Stimulated activated naive CD8-positive, alpha-beta T cell treated with anti-CD3 and anti-CD28 coated beads, Interleukin-15, amount 100 ng/mL, for 72 hours (primary cell): ENCODE measurements at regions not wholly inside any gene's neighbourhood (a gene's known extent, or its start where the extent isn't known, plus 50 kb on each side); places are given as distances from the start of the nearest gene placed in this dataset.
"Not testable (repeated sequence)": the region's sequence is repeated elsewhere in the genome, so short reads cannot be mapped to it uniquely, and the experiment has no call there.

Experiments used
- ATAC-seq: fragments of 150-1000 bp; cut with Tn5 transposase; 2 replicates; pipeline ENCODE4 v1.10.0; 2021; ENCODE audit warnings: mild to moderate bottlenecking, moderate library complexity
- DNase-seq, 2 donors: peaks; one replicate each; pipeline ENCODE4 v3.0.0; 2021 to 2022
- H3K27ac Mint-ChIP-seq, 2 donors: one replicate each; pipeline ENCODE4 v1.8.0; 2022; ENCODE audit warnings: mild to moderate bottlenecking in 2 of 2, mixed read lengths in 2 of 2, moderate library complexity in 2 of 2
- H3K27me3 Mint-ChIP-seq: one replicate; pipeline ENCODE4 v1.8.0; 2022; ENCODE audit warnings: mixed read lengths
- H3K4me1 Mint-ChIP-seq: one replicate; pipeline ENCODE4 v1.8.0; 2022; ENCODE audit warnings: mild to moderate bottlenecking, mixed read lengths
- H3K4me3 Mint-ChIP-seq, 2 donors: one replicate each; pipeline ENCODE4 v1.8.0; 2022; ENCODE audit warnings: mild to moderate bottlenecking in 2 of 2, mixed read lengths in 2 of 2, moderate library complexity in 1 of 2
- H3K9me3 Mint-ChIP-seq, 2 donors: one replicate each; pipeline ENCODE4 v1.8.0; 2022; ENCODE audit warnings: mixed read lengths in 2 of 2

- DNase-seq (no peak), ATAC-seq (no peak)
- no peaks in the 10 kb centered on the region for H3K4me1 Mint-ChIP-seq
- H3K4me3 Mint-ChIP-seq = no peak overlapping the region
- H3K27me3 Mint-ChIP-seq = no peaks in the 10 kb centered on the region
- H3K9me3 Mint-ChIP-seq = peaks cover 10 to 12% of the 10 kb centered on the region in 2 donors
- H3K27ac Mint-ChIP-seq = no peak overlapping the region
Measured at GRCh38 chr4:45241976-45242375, 515.6 kb upstream of the GNPDA2 start.

GRCh38 chr4:45229206-45229605 lies 502.9 kb upstream of the GNPDA2 start:
- Mint-ChIP-seq H3K27ac (no peak overlapping the region), H3K4me3 (no peak overlapping the region), H3K9me3 (peaks cover 4 to 6% of the 10 kb centered on the region in 2 donors), H3K27me3 (no peaks in the 10 kb centered on the region), H3K4me1 (no peaks in the 10 kb centered on the region)
- DNase-seq (no peak), ATAC-seq (no peak)

GRCh38 chr4:45215976-45216542 lies 489.7 kb upstream of the GNPDA2 start:
- no peaks in the 10 kb centered on the region for H3K27me3 Mint-ChIP-seq
- DNase-seq (no peak), ATAC-seq (no peak)
- peaks cover 0 to 6% of the 10 kb centered on the region in 2 donors for H3K9me3 Mint-ChIP-seq
- H3K4me3 Mint-ChIP-seq = no peak overlapping the region
- H3K27ac Mint-ChIP-seq = no peak overlapping the region
- no peaks in the 10 kb centered on the region for H3K4me1 Mint-ChIP-seq

- H3K9me3 Mint-ChIP-seq = peaks cover 16 to 23% of the 10 kb centered on the region in 2 donors
- ATAC-seq, H3K4me3 Mint-ChIP-seq, DNase-seq, H3K27ac Mint-ChIP-seq, H3K4me1 Mint-ChIP-seq, H3K27me3 Mint-ChIP-seq: not testable (repeated sequence)
Measured at GRCh38 chr4:45208476-45208875, 482.1 kb upstream of the GNPDA2 start.

GRCh38 chr4:45207864-45208331 lies 481.5 kb upstream of the GNPDA2 start:
- not testable (repeated sequence) for H3K4me1 Mint-ChIP-seq, ATAC-seq, H3K4me3 Mint-ChIP-seq, H3K27me3 Mint-ChIP-seq, DNase-seq, H3K27ac Mint-ChIP-seq
- peaks cover 16 to 23% of the 10 kb centered on the region in 2 donors for H3K9me3 Mint-ChIP-seq

- not testable (repeated sequence) for DNase-seq, H3K4me1 Mint-ChIP-seq, H3K27ac Mint-ChIP-seq, H3K27me3 Mint-ChIP-seq, H3K4me3 Mint-ChIP-seq, ATAC-seq
- H3K9me3 Mint-ChIP-seq = peaks cover 16 to 23% of the 10 kb centered on the region in 2 donors
Measured at GRCh38 chr4:45207241-45207863, 481.0 kb upstream of the GNPDA2 start.

- Mint-ChIP-seq H3K27me3 (no peaks in the 10 kb centered on the region), H3K9me3 (peaks cover 0 to 12% of the 10 kb centered on the region in 2 donors), H3K27ac (no peak overlapping the region), H3K4me1 (no peaks in the 10 kb centered on the region), H3K4me3 (no peak overlapping the region)
- DNase-seq (no peak), ATAC-seq (no peak)
Measured at GRCh38 chr4:45199736-45200135, 473.4 kb upstream of the GNPDA2 start.

- H3K4me3 Mint-ChIP-seq = no peak overlapping the region
- no peak overlapping the region for H3K27ac Mint-ChIP-seq
- DNase-seq (no peak), ATAC-seq (no peak)
- no peaks in the 10 kb centered on the region for H3K4me1 Mint-ChIP-seq
- H3K9me3 Mint-ChIP-seq = peaks cover 0 to 4% of the 10 kb centered on the region in 2 donors
- H3K27me3 Mint-ChIP-seq = no peaks in the 10 kb centered on the region
Measured at GRCh38 chr4:45188501-45188900, 462.1 kb upstream of the GNPDA2 start.

- Mint-ChIP-seq H3K27ac (no peak overlapping the region), H3K27me3 (no peaks in the 10 kb centered on the region), H3K9me3 (peaks cover 0 to 4% of the 10 kb centered on the region in 2 donors), H3K4me3 (no peak overlapping the region), H3K4me1 (no peaks in the 10 kb centered on the region)
- DNase-seq (no peak), ATAC-seq (no peak)
Measured at GRCh38 chr4:45186249-45186648, 459.9 kb upstream of the GNPDA2 start.

- Mint-ChIP-seq H3K27ac (no peak overlapping the region), H3K27me3 (no peaks in the 10 kb centered on the region), H3K4me1 (no peaks in the 10 kb centered on the region), H3K4me3 (no peak overlapping the region), H3K9me3 (peaks cover 0 to 4% of the 10 kb centered on the region in 2 donors)
- DNase-seq (no peak), ATAC-seq (no peak)
Measured at GRCh38 chr4:45183905-45184304, 457.5 kb upstream of the GNPDA2 start.

- ATAC-seq (no peak), DNase-seq (no peak)
- Mint-ChIP-seq H3K27ac (no peak overlapping the region), H3K4me1 (no peaks in the 10 kb centered on the region), H3K27me3 (no peaks in the 10 kb centered on the region), H3K9me3 (peaks cover 21 to 35% of the 10 kb centered on the region in 2 donors), H3K4me3 (no peak overlapping the region)
Measured at GRCh38 chr4:45172636-45173035, 446.3 kb upstream of the GNPDA2 start.

GRCh38 chr4:45160951-45161350 lies 434.6 kb upstream of the GNPDA2 start:
- no peaks in the 10 kb centered on the region for H3K4me1 Mint-ChIP-seq
- ATAC-seq = no peak

GRCh38 chr4:45155081-45155777 lies 428.9 kb upstream of the GNPDA2 start:
- Mint-ChIP-seq H3K9me3 (no peaks in the 10 kb centered on the region), H3K4me3 (no peak overlapping the region), H3K27ac (no peak overlapping the region), H3K4me1 (no peaks in the 10 kb centered on the region), H3K27me3 (no peaks in the 10 kb centered on the region)
- no peak for ATAC-seq
- no peak for DNase-seq

More at GRCh38 chr4:45160951-45161350, 434.6 kb upstream of the GNPDA2 start:
- Mint-ChIP-seq H3K27me3 (no peaks in the 10 kb centered on the region), H3K27ac (no peak overlapping the region), H3K9me3 (peaks cover 5 to 7% of the 10 kb centered on the region in 2 donors), H3K4me3 (no peak overlapping the region)
- DNase-seq = no peak

GRCh38 chr4:45147866-45148265 lies 421.5 kb upstream of the GNPDA2 start:
- H3K4me3 Mint-ChIP-seq = no peak overlapping the region
- peaks cover 0 to 7% of the 10 kb centered on the region in 2 donors for H3K9me3 Mint-ChIP-seq
- no peaks in the 10 kb centered on the region for H3K27me3 Mint-ChIP-seq
- no peak for DNase-seq
- H3K4me1 Mint-ChIP-seq = no peaks in the 10 kb centered on the region
- no peak overlapping the region for H3K27ac Mint-ChIP-seq
- no peak for ATAC-seq

GRCh38 chr4:45131020-45131419 lies 404.7 kb upstream of the GNPDA2 start:
- Mint-ChIP-seq H3K4me1 (no peaks in the 10 kb centered on the region), H3K27me3 (no peaks in the 10 kb centered on the region), H3K4me3 (no peak overlapping the region), H3K27ac (no peak overlapping the region), H3K9me3 (peaks cover 11 to 20% of the 10 kb centered on the region in 2 donors)
- DNase-seq (no peak), ATAC-seq (no peak)

GRCh38 chr4:45122406-45122805 lies 396.1 kb upstream of the GNPDA2 start:
- H3K27me3 Mint-ChIP-seq = no peaks in the 10 kb centered on the region
- no peak overlapping the region for H3K27ac Mint-ChIP-seq
- H3K4me1 Mint-ChIP-seq = no peaks in the 10 kb centered on the region
- peaks cover 0 to 5% of the 10 kb centered on the region in 2 donors for H3K9me3 Mint-ChIP-seq
- DNase-seq (no peak), ATAC-seq (no peak)
- H3K4me3 Mint-ChIP-seq = no peak overlapping the region
